22Rv1 (cell line): ENCODE measurements at regions not wholly inside any gene's neighbourhood (a gene's known extent, or its start where the extent isn't known, plus 50 kb on each side); places are given as distances from the start of the nearest gene placed in this dataset.

Experiments used
- CTCF ChIP-seq: fragments of 450-650 bp; IDR thresholded peaks from 2 replicates; pipeline ENCODE4 v1.5.1; 2017; ENCODE audit warnings: mild to moderate bottlenecking
- ZFX ChIP-seq: fragments of 450-650 bp; IDR thresholded peaks from 2 replicates; pipeline ENCODE4 v1.6.1; 2017; ENCODE audit warnings: antibody characterized with exemption, borderline replicate concordance

- TF ChIP-seq CTCF (no peak), ZFX (no peak)
Measured at GRCh38 chr21:15947677-15948076, 217.9 kb downstream of the USP25 start.
